GM21381 (cell line): ENCODE measurements at regions not wholly inside any gene's neighbourhood (a gene's known extent, or its start where the extent isn't known, plus 50 kb on each side); places are given as distances from the start of the nearest gene placed in this dataset.
"Not testable (repeated sequence)": the region's sequence is repeated elsewhere in the genome, so short reads cannot be mapped to it uniquely, and the experiment has no call there.

ENCODE experiments used
- ATAC-seq: cut with Tn5 transposase; IDR thresholded peaks from one replicate; pipeline ENCODE4 v1.9.1; 2021; ENCODE audit warnings: mild to moderate bottlenecking, moderate library complexity; ENCODE audit not compliant: unreplicated experiment

DNA sequence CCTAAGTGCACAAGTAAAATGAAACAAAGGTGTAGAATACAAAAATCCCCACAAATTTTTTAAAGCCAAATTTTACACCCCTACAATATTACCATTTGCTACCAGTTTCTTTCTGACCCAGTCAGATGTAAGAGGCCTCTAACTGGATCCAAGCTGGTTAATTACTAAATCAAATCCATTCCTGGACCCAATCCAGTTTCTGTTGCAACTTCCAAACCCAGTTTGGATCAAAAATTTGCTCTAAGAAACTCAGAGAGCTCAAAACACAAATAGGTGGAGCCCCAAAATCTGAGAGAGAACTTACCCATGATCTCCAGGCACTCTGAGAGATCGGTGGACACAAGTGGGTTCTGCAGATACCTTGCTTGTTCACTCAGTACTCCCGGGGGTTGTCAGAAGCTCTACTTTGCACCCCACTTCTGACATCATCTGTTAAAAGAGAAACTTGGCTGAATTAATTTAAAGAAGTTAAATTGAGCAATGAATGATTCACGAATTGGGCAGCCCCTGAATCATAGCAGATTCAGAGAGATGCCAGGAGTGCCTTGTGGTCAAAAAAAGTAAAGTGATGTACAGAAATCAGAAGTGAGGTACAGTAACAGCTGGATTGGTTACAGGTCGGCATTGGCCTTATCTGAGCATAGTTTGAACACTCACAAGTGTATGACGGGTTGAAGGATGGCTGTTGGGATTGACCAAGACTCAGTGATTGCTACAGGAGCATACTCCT lies 448.0 kb downstream of the KCNT2 start:
- no peak for ATAC-seq

DNA sequence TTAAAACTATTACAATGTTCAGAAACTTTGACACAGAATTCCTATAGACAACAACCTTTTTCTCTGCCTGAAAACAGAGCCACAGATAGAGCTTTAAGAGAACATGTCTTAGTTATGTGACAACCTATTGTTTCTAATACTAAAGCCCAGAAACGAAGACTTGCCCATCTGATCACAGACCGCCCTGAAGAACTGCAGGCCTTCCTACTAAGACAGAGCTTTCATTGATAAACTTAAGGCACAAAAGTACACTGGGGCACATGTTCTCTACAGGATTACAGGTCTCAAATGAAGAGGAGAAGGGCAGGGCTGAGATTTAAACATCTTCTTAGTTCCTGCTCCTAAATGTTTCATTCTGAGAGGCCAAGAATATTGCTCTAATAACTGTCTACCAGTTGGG lies 452.7 kb downstream of the KCNT2 start:
- ATAC-seq, result no peak

DNA sequence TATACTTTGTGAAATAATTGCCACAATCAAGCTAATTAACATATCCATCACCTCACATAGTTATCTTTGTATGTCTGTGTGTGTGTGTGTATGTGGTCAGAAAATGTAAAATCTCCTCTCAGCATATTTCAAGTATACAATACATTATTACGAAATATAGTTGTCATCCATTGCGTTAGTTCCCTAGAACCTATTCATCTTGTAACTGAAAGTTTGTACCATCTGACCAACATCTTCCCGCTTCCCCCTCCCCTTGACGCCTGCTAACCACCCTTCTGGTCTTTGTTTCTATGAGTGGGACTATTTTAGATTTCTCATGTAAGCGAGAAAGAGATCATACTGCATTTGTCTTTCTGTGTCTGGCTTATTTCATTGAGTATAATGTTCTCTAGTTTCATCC lies 455.3 kb downstream of the KCNT2 start:
- no peak for ATAC-seq

DNA sequence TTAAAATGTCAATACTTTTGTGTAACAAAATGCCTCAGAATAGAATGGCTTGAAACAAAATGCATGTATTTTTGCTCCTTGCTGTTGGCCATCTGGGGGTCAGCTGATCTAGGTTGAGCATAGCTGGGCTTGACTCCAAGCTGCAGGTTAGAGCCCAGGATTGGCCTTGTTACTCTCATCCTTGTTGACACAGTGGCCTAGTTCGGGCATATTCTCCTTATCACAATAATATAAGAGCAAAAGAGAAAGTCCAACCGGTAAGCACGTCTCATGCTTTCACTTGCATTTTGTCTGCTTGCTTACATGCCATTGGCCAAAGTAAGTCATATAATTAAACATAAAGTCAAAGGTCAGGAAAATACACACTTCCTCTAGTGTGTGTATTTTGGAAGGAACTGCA lies 456.2 kb downstream of the KCNT2 start:
- no peak for ATAC-seq

DNA sequence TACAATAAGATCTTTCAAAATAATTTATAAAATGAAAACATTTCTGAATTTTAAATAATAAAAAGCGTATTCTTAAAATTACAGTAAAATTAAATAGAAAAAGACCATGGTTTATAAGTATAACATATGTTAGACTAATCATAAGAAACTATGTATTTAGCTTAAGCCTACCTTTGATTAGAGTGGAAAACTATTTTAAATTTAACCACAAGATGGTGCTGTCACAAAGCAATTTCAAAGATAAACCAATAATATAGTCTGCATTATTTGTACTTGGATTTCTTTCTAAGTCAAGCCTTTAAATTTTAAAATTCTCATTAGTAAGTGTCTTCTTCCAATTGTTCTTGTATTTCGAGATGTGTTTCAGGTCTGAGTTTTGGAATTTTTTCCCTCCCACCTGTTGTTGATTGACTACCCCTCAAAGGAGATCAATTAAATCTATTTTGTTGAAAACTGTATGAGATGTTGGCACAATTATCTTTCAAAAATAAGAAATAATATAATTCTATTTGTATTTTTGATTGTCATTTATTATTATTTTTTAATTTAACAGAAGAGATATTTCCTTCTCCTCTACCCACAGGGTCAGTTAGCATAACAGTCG lies 459.8 kb downstream of the KCNT2 start:
- peak; percentile 42 for ATAC-seq

DNA sequence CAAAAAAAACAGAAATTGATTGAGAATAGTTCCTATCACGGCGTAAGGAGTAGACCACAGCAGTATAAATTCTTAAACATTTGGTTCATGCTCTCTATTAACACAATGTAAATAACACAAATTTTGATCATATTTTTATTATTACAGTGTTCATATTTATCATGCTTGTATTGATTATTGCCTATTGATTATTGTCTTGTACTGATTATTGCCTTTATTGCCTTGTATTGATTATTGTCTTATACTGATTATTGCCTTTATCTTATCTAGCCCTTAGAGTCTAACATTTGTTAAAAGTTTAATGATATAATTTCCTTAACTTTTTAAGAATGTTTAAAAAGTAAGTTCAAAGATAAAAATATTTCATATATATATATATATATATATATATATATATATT lies 460.7 kb downstream of the KCNT2 start:
- no peak for ATAC-seq

DNA sequence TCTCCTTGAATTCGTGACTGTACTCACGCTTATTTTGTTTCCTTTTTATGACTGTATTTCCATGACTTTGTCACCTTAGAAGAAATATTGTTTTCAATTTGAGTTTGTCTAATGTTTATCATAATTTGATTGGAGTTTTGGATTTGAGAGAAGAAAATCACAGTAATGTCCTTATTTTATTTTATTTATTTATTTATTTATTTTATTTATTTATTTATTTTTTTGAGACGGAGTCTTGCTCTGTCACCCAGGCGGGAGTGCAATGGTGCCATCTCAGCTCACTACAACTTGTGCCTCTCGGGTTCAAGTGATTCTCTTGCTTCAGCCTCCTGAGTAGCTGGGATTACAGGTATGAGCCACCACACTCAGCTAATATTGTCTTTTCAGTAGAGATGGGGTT lies 463.1 kb downstream of the KCNT2 start:
- ATAC-seq, result not testable (repeated sequence)

DNA sequence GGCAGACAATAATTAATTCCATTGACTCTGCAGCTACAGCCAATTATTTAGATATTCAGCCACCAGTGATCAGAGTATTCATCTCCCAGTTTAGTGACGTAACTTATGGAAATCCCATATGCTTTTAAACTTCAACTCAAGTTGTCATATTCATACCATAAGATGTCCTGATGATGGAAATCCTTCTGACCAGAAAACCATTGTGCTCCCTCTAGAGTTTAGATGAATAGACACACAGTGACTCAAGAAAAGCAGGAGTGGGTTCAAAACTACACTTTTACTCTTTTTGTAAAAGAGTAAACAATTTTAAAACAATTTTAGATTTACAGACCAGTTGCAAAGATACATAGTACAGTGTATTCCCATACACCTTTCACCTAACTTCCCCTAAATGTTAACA lies 463.7 kb downstream of the KCNT2 start:
- no peak for ATAC-seq

DNA sequence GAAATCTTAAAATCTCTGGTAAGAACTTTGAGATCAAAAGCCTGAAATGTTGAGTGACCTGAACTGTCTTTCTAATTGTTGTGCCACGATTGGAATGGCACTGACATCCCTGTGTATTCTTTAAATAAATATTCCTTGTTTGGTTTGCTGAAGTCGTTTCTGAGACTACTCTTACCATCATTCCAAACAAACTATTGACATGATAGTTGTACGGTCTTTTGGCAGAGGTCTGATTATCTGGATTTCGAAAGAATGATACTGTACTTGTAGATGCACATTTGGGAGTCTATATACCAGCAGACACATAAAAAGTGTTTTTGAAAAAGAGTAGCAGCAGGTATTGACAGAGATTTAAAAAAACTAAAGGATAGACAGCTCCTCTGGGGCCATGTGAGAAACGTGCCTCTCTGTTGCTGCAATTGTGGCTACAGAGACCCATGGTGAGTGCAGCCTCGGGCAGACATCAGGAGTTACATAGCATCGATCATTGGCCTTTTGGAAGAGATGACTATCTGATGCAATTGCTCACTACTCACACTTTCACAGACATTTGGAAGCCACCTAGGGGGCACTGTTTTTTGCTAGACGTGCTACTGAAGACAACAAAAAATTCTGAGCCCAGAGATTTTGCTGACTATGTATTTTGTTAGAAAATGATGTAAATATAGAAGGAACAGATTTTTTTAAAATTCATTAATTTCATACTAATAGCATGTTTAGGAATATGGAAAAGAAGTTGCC lies 464.5 kb downstream of the KCNT2 start:
- ATAC-seq, result no peak

DNA sequence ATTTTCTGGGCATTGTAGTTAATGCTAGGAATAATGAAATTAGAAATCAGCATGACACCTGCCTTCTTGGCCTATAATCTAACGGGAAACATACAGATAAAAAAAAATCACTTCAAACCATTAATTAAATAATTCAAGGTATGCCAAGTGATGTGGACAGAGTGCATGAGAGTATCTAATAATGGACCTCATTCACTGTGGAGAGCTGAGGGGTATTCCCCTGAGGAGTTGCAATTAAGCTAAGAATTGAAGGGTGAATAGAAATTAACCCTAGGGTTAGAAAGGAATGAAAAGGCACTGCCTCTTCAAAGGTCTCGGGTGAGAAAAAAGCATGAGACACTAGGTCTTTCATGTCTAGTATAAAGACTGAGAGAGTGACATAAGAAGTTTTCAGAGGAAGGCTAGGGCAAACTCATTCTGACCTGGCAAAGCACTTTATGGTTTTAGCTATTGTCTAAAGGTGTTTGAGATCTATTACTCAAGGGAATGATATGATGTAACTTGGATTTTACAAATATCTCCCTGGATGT lies 466.1 kb downstream of the KCNT2 start:
- ATAC-seq, result no peak

DNA sequence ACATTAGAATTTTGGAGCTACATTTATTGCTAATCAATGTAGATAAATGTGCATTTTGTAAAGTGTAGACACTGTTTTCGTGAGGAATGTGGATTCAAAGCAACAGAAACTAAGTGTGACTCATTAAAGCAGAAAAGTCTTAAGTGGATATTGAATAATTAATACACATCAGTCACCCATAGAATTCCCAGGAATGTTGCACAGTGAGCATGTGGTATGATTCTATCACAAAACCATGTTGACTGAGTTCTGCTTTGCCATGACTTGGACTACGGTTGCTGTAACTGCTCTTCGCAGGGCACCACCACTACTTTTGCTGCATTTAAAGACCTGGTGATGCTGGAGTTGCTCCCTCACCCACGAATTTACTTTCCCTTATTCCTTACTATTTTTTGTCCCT lies 471.8 kb downstream of the KCNT2 start:
- ATAC-seq, result no peak

DNA sequence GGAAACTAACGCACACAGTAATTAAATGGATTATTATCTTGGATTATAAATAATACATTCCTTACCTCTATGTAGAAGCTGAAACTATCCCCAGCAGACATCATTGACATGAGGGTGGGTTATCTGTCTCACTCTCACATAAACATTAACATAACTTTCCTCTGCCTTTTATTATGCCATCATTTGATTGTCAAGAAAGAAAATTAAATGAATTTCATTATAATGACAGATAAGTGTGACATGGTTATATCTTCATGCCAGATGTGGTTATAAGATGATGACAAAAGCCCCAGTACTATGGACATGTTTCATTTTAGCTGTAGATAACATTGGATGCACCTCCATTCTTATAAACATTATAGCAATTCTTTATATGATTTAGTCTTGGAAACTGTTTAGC lies 476.5 kb downstream of the KCNT2 start:
- no peak for ATAC-seq

DNA sequence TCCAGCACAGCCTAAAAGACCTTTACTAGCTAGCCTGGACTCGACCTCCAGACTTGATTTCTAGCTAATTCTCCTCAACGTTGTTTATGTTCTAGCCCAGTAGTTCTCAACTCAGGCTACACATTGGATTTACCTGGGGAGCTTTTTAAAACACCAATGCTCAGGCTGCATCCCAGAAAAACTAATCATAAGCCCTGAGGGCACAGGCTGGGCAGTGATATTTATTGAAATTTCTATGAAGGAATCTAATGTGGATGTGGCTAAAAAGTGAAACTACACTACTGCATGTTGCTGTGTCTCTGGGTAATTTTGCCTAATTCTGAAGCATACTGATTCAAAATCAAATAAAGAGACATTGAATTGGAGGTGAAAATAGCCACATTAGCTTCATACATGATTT lies 479.4 kb downstream of the KCNT2 start:
- ATAC-seq, result no peak

DNA sequence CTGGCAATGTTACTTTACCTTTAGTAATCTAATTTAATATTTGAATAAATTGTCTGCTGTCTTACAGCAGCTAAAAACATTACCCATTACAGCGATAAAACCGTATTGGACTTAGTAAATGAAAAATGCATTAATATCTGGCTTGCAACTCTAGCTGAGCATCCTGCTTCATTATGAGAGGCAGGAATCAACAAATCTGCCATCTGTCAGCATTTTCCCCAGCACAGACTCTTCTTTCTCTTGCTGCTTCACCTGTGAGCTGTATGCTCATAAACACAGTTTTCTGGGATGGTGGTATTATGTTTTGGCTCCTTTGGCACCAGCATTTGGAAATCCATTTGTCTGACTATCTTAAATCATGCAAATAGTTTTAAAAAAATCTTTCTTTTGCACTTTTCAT lies 487.1 kb downstream of the KCNT2 start:
- ATAC-seq, result no peak

DNA sequence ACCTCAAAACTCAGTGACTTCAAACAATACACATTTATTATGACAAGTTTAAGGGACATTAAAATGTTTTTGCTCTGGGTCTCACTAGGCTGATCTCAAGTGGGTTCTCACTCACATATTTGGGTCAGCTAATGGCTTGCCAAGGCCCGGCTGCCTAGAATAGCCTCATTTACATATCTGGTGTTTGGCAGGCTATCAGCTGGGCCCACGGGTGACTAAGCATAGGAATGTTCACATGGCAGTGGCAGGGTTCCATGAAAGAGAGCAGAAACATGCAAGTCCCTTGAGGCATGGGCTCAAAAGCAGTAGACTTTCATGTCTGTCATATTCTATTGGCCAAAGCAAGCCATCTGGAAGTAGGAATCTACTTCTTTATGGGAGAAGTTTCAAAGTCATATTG lies 492.6 kb downstream of the KCNT2 start:
- no peak for ATAC-seq

DNA sequence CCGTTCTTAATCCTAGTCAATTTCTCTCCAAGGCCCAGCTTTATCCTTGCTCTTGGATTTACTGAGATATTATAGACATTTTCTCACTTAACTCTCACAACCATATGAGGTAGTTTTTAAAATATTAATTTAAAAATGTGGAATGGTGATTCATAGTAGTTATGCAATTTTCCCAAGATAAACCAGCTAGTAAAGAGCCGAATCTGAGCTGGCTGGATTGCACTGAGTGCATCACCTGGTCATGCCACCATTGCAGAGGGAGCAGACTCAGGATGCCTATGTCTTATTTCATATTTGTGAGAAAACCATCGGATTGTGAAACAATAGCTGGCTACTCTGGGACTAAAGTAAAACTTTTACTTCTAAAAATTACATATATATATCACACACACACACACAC lies 494.0 kb downstream of the KCNT2 start:
- no peak for ATAC-seq

DNA sequence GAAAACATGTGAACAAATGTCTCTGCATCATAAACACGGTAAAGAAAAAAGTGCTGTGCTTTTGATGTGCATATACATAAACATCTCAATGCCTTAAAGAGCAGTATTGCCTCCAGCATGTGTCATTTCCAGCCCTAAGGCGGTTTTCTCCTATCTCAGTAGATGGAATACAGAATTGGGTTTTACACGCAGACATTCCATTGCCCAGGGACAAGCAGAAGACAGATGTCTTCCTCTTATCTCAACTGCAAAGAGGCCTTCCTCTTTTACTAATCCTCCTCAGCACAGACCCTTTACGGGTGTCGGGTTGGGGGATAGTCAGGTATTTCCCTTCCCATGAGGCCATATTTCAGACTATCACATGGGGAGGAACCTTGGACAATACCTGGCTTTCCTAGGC lies 499.2 kb downstream of the KCNT2 start:
- not testable (repeated sequence) for ATAC-seq

DNA sequence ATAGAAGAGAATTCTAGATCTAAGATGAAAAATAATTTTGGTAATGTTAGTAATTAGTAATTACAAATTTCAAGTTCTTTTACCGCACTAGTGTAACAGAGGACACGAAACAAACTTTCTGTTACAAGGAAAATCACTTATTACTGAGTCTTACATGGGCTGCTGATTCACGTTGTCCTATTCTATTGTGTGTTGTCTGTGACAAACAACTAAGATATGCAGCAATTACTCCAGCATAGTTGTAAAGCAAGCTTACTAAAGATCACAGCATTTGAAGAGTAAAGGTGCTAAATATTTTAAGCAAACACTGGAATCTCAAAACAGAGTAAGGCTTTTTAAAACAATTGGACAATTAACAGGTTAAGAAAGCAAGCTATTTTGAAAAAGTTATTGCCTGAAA lies 502.3 kb downstream of the KCNT2 start:
- ATAC-seq, result no peak

DNA sequence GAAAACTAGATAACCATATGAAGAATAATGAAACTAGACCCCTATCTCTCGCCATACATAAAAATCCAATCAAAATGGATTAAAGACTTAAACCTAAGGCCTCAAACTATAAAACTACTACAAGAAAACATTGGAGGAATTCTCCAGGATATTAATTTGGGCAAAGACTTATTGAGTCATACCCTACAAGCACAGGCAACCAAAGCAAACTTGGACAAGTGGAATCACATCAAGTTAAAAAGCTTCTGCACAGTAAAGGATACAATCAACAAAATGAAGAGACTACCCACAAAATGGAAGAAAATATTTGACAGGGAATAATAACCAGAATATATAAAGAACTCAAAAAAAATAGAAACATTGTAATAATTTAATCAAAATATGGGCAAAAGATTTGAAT lies 505.4 kb downstream of the KCNT2 start:
- ATAC-seq, result no peak

DNA sequence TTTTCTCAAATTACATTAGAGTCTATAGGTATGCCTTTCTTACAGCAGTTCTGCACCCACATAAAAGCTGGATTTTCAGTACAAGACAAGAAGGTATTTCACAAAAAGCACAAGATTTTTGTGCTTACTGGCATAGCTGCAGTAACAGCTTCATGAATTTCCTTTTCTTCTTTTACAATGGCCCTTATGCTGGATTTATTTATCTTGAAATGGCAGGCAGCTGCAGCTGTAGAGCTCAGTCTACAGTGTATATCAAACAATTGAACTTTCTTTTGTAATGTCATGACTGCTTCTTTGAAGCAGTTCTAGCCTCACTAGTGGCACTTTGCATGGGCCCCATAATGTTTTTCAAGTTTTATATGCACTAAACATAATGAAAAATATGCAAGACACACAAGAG lies 510.2 kb downstream of the KCNT2 start:
- ATAC-seq, result no peak

DNA sequence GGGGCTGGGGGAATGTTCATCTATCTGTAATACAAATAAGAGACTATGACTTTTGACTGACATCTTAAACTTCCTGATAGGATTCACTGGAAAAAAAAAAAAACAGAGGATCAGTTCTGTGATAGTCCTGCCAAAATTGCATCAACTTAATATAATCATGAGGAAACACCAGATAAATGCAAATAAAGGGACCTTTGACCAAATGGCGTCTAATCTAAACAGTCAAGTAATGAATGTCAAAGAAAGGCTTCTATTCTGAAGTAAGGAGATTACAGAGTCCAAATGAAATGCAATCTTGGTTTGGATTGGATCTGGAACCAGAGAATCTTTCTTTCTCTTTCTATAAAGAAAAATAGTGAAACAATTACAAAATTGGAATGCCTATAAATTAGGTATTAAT lies 513.4 kb downstream of the KCNT2 start:
- no peak for ATAC-seq
